ENCODE measurements at regions not wholly inside any gene's neighbourhood (a gene's known extent, or its start where the extent isn't known, plus 50 kb on each side); places are given as distances from the start of the nearest gene placed in this dataset.

- H3K27me3 ChIP-seq (ENCODE audit: low read depth) = no peaks in the 10 kb centered on the region
- no peak for DNase-seq
- intact Hi-C loops (cut with micrococcal nuclease) = no loop called here
- TF ChIP-seq CTCF (IDR thresholded peaks at IDR 0.05; ENCODE audit: borderline replicate concordance) = no peak
- H3K27ac ChIP-seq (replicated peaks) = no peak overlapping the region
- no peaks in the 10 kb centered on the region for H3K4me1 ChIP-seq
- no peak overlapping the region for H3K4me3 ChIP-seq
- peaks cover 3% of the 10 kb centered on the region for H3K9me3 ChIP-seq (replicated peaks)
- no peaks in the 10 kb centered on the region for H3K36me3 ChIP-seq
Observed at GRCh38 chr4:10878861-10879260, 194.3 kb upstream of the CLNK start.

- no peak for DNase-seq
- intact Hi-C loops (cut with micrococcal nuclease) = no loop called here
- Histone ChIP-seq H3K27me3 (ENCODE audit: low read depth) (no peaks in the 10 kb centered on the region), H3K36me3 (no peaks in the 10 kb centered on the region), H3K9me3 (replicated peaks) (peaks cover 9% of the 10 kb centered on the region), H3K27ac (replicated peaks) (no peak overlapping the region), H3K4me3 (no peak overlapping the region), H3K4me1 (no peaks in the 10 kb centered on the region)
- TF ChIP-seq CTCF (IDR thresholded peaks at IDR 0.05; ENCODE audit: borderline replicate concordance) = no peak
Observed at GRCh38 chr4:10877076-10877475, 192.5 kb upstream of the CLNK start.

GRCh38 chr4:10875144-10875799, 190.7 kb upstream of the CLNK start:
- no peaks in the 10 kb centered on the region for H3K4me1 ChIP-seq
- no peaks in the 10 kb centered on the region for H3K36me3 ChIP-seq
- TF ChIP-seq CTCF (IDR thresholded peaks at IDR 0.05; ENCODE audit: borderline replicate concordance) = no peak
- no peak overlapping the region for H3K4me3 ChIP-seq
- H3K27ac ChIP-seq (replicated peaks) = no peak overlapping the region
- no peaks in the 10 kb centered on the region for H3K27me3 ChIP-seq (ENCODE audit: low read depth)
- H3K9me3 ChIP-seq (replicated peaks) = peaks cover 9% of the 10 kb centered on the region
- no peak for DNase-seq
- intact Hi-C loops (cut with micrococcal nuclease) = no loop called here

GRCh38 chr4:10873809-10874208, 189.2 kb upstream of the CLNK start:
- Histone ChIP-seq H3K9me3 (replicated peaks) (peaks cover 9% of the 10 kb centered on the region), H3K4me3 (no peak overlapping the region), H3K27me3 (ENCODE audit: low read depth) (no peaks in the 10 kb centered on the region), H3K4me1 (no peaks in the 10 kb centered on the region), H3K36me3 (no peaks in the 10 kb centered on the region), H3K27ac (replicated peaks) (no peak overlapping the region)
- TF ChIP-seq CTCF (IDR thresholded peaks at IDR 0.05; ENCODE audit: borderline replicate concordance) = no peak
- DNase-seq = no peak
- intact Hi-C loops (cut with micrococcal nuclease) = no loop called here

GRCh38 chr4:10872833-10873517, 188.4 kb upstream of the CLNK start:
- Histone ChIP-seq H3K4me1 (no peaks in the 10 kb centered on the region), H3K9me3 (replicated peaks) (peaks cover 9% of the 10 kb centered on the region), H3K27ac (replicated peaks) (no peak overlapping the region), H3K36me3 (no peaks in the 10 kb centered on the region), H3K4me3 (no peak overlapping the region), H3K27me3 (ENCODE audit: low read depth) (no peaks in the 10 kb centered on the region)
- DNase-seq = no peak
- no peak for TF ChIP-seq CTCF (IDR thresholded peaks at IDR 0.05; ENCODE audit: borderline replicate concordance)
- intact Hi-C loops (cut with micrococcal nuclease) = no loop called here
